Islet precursor cell (in vitro differentiated cells): ENCODE measurements at regions not wholly inside any gene's neighbourhood (a gene's known extent, or its start where the extent isn't known, plus 50 kb on each side); places are given as distances from the start of the nearest gene placed in this dataset.

Experiments
- DNase-seq: peaks from one replicate; pipeline ENCODE4 v3.0.0-alpha.2; 2018

- no peak for DNase-seq
These were observed 232.0 kb downstream of the IRX1 start for GRCh38 chr5:3827624-3828023.

GRCh38 chr5:3828761-3829160 lies 233.1 kb downstream of the IRX1 start:
- DNase-seq: no peak

DNA sequence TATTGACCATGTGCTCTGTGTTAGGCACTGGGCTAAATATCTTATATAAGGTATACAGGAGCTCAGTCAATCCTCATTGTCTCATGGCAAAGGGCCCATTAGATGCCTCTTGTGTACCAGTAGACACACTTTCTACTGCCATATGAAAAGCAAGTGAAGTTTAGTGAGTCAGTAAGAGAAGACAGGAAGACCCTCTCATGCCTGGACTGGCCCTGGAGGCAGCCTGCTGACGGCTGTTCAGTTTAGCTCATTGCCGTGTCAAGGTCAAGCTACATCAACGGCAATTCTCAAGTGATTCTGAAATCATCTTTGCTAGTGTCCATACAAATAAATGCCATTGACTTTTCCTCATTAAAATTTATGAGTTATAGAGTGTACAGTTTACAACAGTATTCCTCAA lies 237.9 kb downstream of the IRX1 start:
- no peak for DNase-seq

- DNase-seq: no peak
These were observed 240.2 kb downstream of the IRX1 start for GRCh38 chr5:3835811-3836210.

- DNase-seq: no peak
These were observed 240.9 kb downstream of the IRX1 start for GRCh38 chr5:3836528-3836927.

- no peak for DNase-seq
These were observed 241.9 kb downstream of the IRX1 start for GRCh38 chr5:3837506-3837905.

DNA sequence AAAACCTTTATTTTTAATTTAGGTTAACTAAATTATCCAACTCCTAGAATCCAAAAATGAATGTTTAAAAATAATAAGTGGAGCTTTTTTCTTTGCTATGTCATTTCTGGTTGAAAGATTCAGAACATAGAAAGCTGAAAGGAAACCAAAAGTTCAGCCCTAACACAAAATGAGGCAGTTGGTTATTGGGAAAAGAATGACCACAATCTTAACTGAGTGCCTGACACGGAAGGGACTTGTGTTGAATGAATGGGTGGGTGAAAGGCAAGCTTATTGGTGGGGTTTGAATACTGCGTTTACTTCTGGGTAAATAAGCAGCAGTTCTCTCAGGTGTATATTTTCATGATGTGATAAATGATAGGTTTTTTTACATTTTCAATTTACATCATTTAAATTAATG lies 243.5 kb downstream of the IRX1 start:
- DNase-seq: no peak

DNA sequence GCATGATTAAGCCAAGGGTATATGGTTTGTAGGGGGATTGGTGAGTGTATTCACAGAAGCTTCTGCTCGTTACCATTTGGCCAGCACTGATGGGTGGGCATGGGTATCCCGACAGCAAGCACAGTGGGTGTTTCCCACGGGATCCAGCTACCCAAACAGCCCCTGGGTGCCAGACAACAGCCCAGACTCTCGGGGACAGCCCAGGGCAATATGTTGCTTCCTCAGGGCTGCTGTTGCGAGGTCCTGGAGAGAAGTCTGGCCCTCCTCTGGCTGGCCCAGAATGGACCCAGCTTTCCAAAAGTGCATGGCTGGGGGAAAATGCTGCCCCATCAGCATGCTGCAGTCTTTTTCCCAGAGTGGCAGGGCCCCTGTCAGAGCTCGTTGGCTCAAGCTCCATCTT lies 247.0 kb downstream of the IRX1 start:
- no peak for DNase-seq

- DNase-seq: peak; percentile 89
These were observed 248.1 kb downstream of the IRX1 start for GRCh38 chr5:3843706-3844105.

DNA sequence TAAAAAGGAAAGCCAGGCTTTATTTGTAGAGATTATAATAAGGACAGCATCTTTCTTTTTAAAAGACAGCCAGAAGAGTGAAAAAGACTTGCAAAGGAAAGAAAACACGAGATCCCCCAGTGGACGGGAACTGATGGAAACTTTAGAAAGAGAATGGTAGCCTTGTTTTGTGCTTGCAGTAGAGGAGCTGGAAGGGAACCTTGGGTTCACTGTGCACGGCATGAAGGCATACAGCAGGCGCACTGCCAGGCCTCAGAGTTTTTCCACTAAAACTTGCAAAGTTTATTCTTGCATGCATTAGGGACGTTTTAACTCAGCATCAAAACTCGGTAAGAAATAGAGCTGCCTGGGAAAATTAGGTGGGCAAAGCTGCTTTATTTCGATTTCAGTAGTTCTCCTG lies 248.6 kb downstream of the IRX1 start:
- no peak for DNase-seq

- DNase-seq: no peak
These were observed 249.6 kb downstream of the IRX1 start for GRCh38 chr5:3845230-3845629.

DNA sequence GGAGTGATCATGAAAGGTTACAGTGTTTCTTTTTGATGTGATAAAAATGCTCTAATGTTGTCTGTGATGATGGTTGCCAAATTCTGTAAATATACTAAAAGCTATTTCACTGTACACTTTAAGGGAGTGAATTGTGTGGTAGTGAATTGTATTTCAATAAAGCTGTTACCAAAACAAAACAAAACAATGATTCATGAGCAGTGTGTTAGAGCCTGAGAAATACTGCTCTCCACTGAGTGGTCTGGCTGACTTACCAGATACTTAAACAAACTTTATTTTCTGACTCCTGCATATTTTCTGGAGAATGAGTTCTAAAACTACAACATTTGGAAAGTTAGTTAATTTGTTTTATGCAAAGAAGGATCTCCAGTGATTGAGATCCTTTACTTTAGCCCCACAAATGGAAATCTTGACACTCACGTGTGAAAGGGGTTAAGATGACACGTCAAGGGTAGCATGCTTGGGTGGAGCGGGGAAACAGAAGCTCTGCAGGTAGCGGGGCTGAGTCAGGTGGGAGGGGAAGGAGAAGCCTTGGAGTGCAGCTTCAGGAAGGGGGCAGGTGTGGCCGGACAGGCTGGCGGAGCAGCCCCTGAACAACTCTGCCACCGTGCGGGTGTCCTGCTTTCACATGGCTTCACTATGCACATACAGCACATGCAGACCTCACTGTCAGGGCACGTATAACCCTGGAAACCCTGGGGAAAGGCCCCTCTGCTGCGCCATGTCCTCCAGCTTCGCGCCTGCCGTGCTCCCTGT lies 256.7 kb downstream of the IRX1 start:
- no peak for DNase-seq

- DNase-seq: no peak
These were observed 257.7 kb downstream of the IRX1 start for GRCh38 chr5:3853362-3853761.

GRCh38 chr5:3854188-3854821 lies 258.7 kb downstream of the IRX1 start:
- DNase-seq: no peak

GRCh38 chr5:3856036-3856435 lies 260.4 kb downstream of the IRX1 start:
- DNase-seq: no peak

- DNase-seq: no peak
These were observed 262.9 kb downstream of the IRX1 start for GRCh38 chr5:3858524-3858923.

GRCh38 chr5:3862906-3863305 lies 267.3 kb downstream of the IRX1 start:
- no peak for DNase-seq

DNA sequence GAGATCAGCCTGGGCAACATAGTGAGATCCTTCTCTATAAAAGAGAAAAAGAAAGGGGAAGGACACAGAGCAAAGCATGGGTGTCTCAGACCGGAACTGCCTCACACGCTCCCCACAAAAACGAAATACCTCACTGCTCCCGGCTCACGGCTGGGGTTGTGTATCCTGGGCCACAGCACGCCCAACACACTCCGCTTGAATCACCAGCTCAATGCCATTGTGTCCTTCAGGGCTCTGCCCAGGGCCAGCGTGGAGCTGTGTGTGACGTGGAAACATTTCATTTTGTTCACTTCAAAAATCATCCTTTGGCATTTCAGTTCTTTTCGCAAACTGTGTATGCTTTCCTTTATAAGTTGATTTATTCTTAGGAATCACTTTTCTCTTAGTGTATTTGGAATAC lies 279.5 kb downstream of the IRX1 start:
- DNase-seq: no peak

- DNase-seq: no peak
These were observed 282.6 kb downstream of the IRX1 start for GRCh38 chr5:3878267-3878666.

GRCh38 chr5:3883040-3883439 lies 287.4 kb downstream of the IRX1 start:
- no peak for DNase-seq

- DNase-seq: no peak
These were observed 291.2 kb downstream of the IRX1 start for GRCh38 chr5:3886524-3887451.

- no peak for DNase-seq
These were observed 292.7 kb downstream of the IRX1 start for GRCh38 chr5:3888310-3888709.

DNA sequence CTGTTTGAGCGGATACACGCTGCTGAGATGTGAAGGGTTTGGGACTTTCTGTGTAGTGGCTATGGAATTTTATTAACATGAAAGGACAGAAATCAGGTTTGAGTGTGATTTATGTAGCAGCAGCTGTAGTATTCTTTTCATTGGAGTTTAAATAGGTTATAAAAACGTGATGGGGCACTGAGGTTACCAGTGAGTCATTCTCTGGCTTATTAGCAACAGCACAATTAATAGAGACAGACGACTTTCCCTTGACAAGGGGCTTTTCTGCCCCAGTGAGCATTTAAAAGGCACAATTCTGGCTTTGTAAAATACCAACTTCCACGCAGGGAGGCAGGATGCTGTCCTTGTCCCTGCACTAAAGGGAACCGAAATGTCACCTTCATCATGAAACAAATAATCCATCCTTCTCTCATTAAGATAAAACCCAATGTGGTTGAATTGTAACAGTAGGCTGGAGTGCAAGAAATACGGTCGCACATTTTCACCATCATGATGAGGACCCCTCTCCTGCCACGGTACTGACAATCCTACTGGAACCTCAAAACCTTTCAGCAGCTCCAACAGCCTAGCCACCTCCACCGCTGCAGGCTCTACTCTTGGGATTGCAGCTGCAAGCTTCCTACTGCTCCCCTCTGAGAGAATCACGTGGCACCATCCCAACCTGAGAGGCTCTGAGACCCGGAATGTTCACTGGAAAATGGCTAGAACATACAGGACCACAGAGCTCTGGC lies 293.9 kb downstream of the IRX1 start:
- DNase-seq: no peak
